Astrocyte (in vitro differentiated cells and primary cell): ENCODE measurements at regions not wholly inside any gene's neighbourhood (a gene's known extent, or its start where the extent isn't known, plus 50 kb on each side); places are given as distances from the start of the nearest gene placed in this dataset.

Source experiments
- DNase-seq: peaks from one replicate; pipeline ENCODE4 v3.0.0-alpha.2; 2010; ENCODE audit warnings: low read depth
- FAIRE-seq: peaks from 2 replicates; lab custom pipeline; 2011; peaks lifted over from hg19 to GRCh38; lab: Jason Lieb, UNC
- H2AFZ ChIP-seq: 2 replicates; pipeline ENCODE4 v1.6.0; 2012; ENCODE audit warnings: low read depth, low read length, inconsistent platforms
- H3K27ac ChIP-seq: 2 replicates; pipeline ENCODE4 v1.5.1; 2011; ENCODE audit warnings: low read depth, low read length, inconsistent platforms
- H3K27me3 ChIP-seq: 2 replicates; pipeline ENCODE4 v1.6.0; 2011; ENCODE audit warnings: low read length, inconsistent platforms; ENCODE audit not compliant: insufficient read depth
- H3K36me3 ChIP-seq: 2 replicates; pipeline ENCODE4 v1.5.1; 2011; ENCODE audit warnings: low read length, inconsistent platforms; ENCODE audit not compliant: insufficient read depth
- H3K4me1 ChIP-seq: 2 replicates; pipeline ENCODE4 v1.5.1; 2011; ENCODE audit warnings: low read length, inconsistent platforms; ENCODE audit not compliant: insufficient read depth
- H3K4me2 ChIP-seq: 2 replicates; pipeline ENCODE4 v1.6.0; 2012; ENCODE audit warnings: low read length, inconsistent platforms
- H3K4me3 ChIP-seq: 2 replicates; pipeline ENCODE4 v1.5.1; 2011; ENCODE audit warnings: low read depth, mild to moderate bottlenecking, low read length, inconsistent platforms; ENCODE audit not compliant: insufficient read depth
- H3K79me2 ChIP-seq: 2 replicates; pipeline ENCODE4 v1.6.0; 2012; ENCODE audit warnings: mild to moderate bottlenecking, low read length, inconsistent platforms; ENCODE audit not compliant: insufficient read depth
- H3K9ac ChIP-seq: 2 replicates; pipeline ENCODE4 v1.6.0; 2012; ENCODE audit warnings: mild to moderate bottlenecking, low read length, inconsistent platforms
- H3K9me3 ChIP-seq: 2 replicates; pipeline ENCODE4 v1.5.1; 2012; ENCODE audit warnings: low read depth, mild to moderate bottlenecking, low read length, inconsistent platforms; ENCODE audit not compliant: insufficient read depth
- H4K20me1 ChIP-seq: 2 replicates; pipeline ENCODE4 v1.6.0; 2012; ENCODE audit warnings: low read length, inconsistent platforms; ENCODE audit not compliant: insufficient read depth
- H3K27ac Mint-ChIP-seq: one replicate; pipeline ENCODE4 v1.8.0; 2021; ENCODE audit warnings: mild to moderate bottlenecking, mixed read lengths; ENCODE audit not compliant: unreplicated experiment
- H3K27me3 Mint-ChIP-seq: one replicate; pipeline ENCODE4 v1.8.0; 2021; ENCODE audit warnings: low read depth, mixed read lengths; ENCODE audit not compliant: unreplicated experiment
- H3K36me3 Mint-ChIP-seq: one replicate; pipeline ENCODE4 v1.8.0; 2021; ENCODE audit warnings: low read depth, mixed read lengths; ENCODE audit not compliant: unreplicated experiment
- H3K4me1 Mint-ChIP-seq: one replicate; pipeline ENCODE4 v1.8.0; 2021; ENCODE audit warnings: low read depth, mixed read lengths; ENCODE audit not compliant: unreplicated experiment
- H3K4me3 Mint-ChIP-seq: one replicate; pipeline ENCODE4 v1.8.0; 2021; ENCODE audit warnings: mild to moderate bottlenecking, moderate library complexity, mixed read lengths; ENCODE audit not compliant: unreplicated experiment
- H3K9me3 Mint-ChIP-seq: one replicate; pipeline ENCODE4 v1.8.0; 2021; ENCODE audit warnings: mild to moderate bottlenecking, mixed read lengths; ENCODE audit not compliant: unreplicated experiment
- CTCF ChIP-seq: IDR thresholded peaks from 2 replicates; pipeline ENCODE4 v1.5.1; 2011; ENCODE audit warnings: low read depth, mild to moderate bottlenecking, inconsistent platforms, low read length, moderate library complexity; ENCODE audit not compliant: insufficient read depth
- EZH2 ChIP-seq: IDR thresholded peaks from 2 replicates; pipeline ENCODE4 v1.6.1; 2012; ENCODE audit warnings: mild to moderate bottlenecking, low read length, inconsistent platforms; ENCODE audit not compliant: insufficient read depth

DNA sequence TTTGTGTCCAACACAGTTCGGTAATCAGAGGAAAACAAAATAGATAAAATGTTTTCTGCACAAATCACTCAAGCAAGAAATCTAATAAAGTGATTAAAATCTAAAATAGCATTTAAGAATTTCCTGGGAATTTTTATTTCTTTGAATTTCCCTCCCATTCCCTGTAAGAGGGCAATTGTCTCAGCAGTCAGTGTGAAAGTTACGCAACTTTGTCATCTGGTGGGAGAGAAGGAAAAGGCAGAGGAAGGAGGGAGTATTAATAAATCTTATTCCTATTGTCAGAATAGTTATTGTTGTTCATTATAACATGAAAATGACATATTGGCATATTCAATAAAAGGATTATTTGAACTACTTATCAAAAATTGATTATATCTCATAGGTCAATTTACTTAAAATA, 464.9 kb downstream of the PRKD1 start:
- Mint-ChIP-seq H3K4me3 (no peak overlapping the region), H3K27ac (no peak overlapping the region), H3K4me1 (no peaks in the 10 kb centered on the region), H3K9me3 (no peaks in the 10 kb centered on the region), H3K27me3 (no peaks in the 10 kb centered on the region), H3K36me3 (no peaks in the 10 kb centered on the region)
- TF ChIP-seq CTCF (no peak), EZH2 (no peak)
- Histone ChIP-seq H4K20me1 (no peaks in the 10 kb centered on the region), H3K79me2 (no peaks in the 10 kb centered on the region), H2AFZ (no peak overlapping the region), H3K27me3 (no peaks in the 10 kb centered on the region), H3K9me3 (no peaks in the 10 kb centered on the region), H3K9ac (no peak overlapping the region), H3K4me3 (no peak overlapping the region), H3K27ac (no peak overlapping the region), H3K4me2 (no peak overlapping the region), H3K4me1 (no peaks in the 10 kb centered on the region), H3K36me3 (no peaks in the 10 kb centered on the region)
- FAIRE-seq (no peak), DNase-seq (no peak)

GRCh38 chr14:29463727-29464395, 463.8 kb downstream of the PRKD1 start:
- no peaks in the 10 kb centered on the region for H3K79me2 ChIP-seq
- DNase-seq, result no peak
- H3K27ac Mint-ChIP-seq, result no peak overlapping the region
- no peaks in the 10 kb centered on the region for H3K27me3 Mint-ChIP-seq
- no peaks in the 10 kb centered on the region for H3K4me1 Mint-ChIP-seq
- no peak for FAIRE-seq
- no peaks in the 10 kb centered on the region for H3K36me3 Mint-ChIP-seq
- no peaks in the 10 kb centered on the region for H3K9me3 Mint-ChIP-seq
- no peaks in the 10 kb centered on the region for H3K9me3 ChIP-seq
- TF ChIP-seq CTCF (no peak), EZH2 (no peak)
- H3K4me3 ChIP-seq, result no peak overlapping the region
- no peaks in the 10 kb centered on the region for H3K27me3 ChIP-seq
- no peak overlapping the region for H3K4me3 Mint-ChIP-seq
- no peak overlapping the region for H3K27ac ChIP-seq
- no peak overlapping the region for H3K9ac ChIP-seq
- H2AFZ ChIP-seq, result no peak overlapping the region
- H3K4me1 ChIP-seq, result no peaks in the 10 kb centered on the region
- no peaks in the 10 kb centered on the region for H3K36me3 ChIP-seq
- no peaks in the 10 kb centered on the region for H4K20me1 ChIP-seq
- peak overlapping the region; percentile 35 for H3K4me2 ChIP-seq

DNA sequence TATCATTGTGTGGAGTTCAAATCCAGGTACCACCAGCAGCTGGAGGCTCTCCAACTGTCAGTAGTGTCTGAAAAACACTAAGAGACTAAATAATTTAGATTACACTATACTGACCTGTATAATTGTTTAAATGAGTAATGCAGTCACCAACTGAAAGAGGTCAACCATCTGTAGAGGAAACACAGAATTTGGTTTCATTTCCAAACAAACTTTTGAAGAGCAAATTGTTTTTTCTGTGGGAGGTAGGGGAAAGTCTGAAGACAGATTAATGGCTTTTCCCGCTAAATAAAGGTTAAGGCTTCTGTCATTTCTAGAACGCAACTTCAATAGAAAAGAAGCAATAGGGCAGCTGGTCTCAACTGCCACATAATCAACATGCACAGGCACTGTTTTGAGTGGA, 462.6 kb downstream of the PRKD1 start:
- Histone ChIP-seq H3K4me3 (no peak overlapping the region), H2AFZ (no peak overlapping the region), H3K27ac (no peak overlapping the region), H3K4me2 (no peak overlapping the region), H3K4me1 (no peaks in the 10 kb centered on the region), H3K79me2 (no peaks in the 10 kb centered on the region), H3K9me3 (no peaks in the 10 kb centered on the region), H4K20me1 (no peaks in the 10 kb centered on the region), H3K9ac (no peak overlapping the region), H3K36me3 (no peaks in the 10 kb centered on the region), H3K27me3 (no peaks in the 10 kb centered on the region)
- no peak for TF ChIP-seq EZH2
- TF ChIP-seq CTCF, result no peak
- Mint-ChIP-seq H3K36me3 (no peaks in the 10 kb centered on the region), H3K27ac (no peak overlapping the region), H3K4me3 (no peak overlapping the region), H3K27me3 (no peaks in the 10 kb centered on the region), H3K4me1 (no peaks in the 10 kb centered on the region), H3K9me3 (no peaks in the 10 kb centered on the region)
- DNase-seq (peak; percentile 23), FAIRE-seq (no peak)
